Epithelial cell of esophagus (primary cell): ENCODE measurements at regions not wholly inside any gene's neighbourhood (a gene's known extent, or its start where the extent isn't known, plus 50 kb on each side); places are given as distances from the start of the nearest gene placed in this dataset.
"Not testable (repeated sequence)": the region's sequence is repeated elsewhere in the genome, so short reads cannot be mapped to it uniquely, and the experiment has no call there.

Experiments
- DNase-seq: peaks from one replicate; pipeline ENCODE4 v3.0.0; 2010; ENCODE audit warnings: low read depth
- H3K4me3 ChIP-seq: 2 replicates; pipeline ENCODE4 v1.5.1; 2011; ENCODE audit warnings: mild to moderate bottlenecking, low read length, control low read depth
- TF ChIP-seq, protein P1 (sequence below): IDR thresholded peaks from 2 replicates; pipeline ENCODE4 v1.5.1; 2011; ENCODE audit warnings: low read depth, mild to moderate bottlenecking, low read length, control low read depth, inconsistent platforms; ENCODE audit not compliant: insufficient read depth; ENCODE audit errors: missing control alignments

DNA sequence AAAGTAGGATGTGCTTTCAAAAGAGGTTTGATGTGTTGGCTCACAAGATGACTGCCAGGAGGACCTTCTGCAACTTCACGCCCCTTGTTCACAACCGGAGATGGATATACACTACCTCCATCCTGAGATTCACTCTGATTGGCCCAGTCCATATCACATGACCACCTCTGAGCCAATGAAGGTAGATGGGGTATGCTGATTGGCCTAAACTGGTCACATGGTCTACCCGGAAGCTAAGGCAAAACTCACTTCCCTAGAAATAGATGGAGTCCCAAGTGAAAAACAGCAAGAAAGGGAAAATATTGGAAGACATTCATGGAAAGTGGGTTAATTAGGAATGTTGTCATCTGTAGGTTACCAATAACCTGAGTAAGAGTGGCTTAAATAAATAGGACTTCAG is 119.7 kb upstream of the MRI1 start:
- no peak overlapping the region for H3K4me3 ChIP-seq
- no peak for DNase-seq
- TF ChIP-seq, protein P1, sequence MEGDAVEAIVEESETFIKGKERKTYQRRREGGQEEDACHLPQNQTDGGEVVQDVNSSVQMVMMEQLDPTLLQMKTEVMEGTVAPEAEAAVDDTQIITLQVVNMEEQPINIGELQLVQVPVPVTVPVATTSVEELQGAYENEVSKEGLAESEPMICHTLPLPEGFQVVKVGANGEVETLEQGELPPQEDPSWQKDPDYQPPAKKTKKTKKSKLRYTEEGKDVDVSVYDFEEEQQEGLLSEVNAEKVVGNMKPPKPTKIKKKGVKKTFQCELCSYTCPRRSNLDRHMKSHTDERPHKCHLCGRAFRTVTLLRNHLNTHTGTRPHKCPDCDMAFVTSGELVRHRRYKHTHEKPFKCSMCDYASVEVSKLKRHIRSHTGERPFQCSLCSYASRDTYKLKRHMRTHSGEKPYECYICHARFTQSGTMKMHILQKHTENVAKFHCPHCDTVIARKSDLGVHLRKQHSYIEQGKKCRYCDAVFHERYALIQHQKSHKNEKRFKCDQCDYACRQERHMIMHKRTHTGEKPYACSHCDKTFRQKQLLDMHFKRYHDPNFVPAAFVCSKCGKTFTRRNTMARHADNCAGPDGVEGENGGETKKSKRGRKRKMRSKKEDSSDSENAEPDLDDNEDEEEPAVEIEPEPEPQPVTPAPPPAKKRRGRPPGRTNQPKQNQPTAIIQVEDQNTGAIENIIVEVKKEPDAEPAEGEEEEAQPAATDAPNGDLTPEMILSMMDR, result no peak

DNA sequence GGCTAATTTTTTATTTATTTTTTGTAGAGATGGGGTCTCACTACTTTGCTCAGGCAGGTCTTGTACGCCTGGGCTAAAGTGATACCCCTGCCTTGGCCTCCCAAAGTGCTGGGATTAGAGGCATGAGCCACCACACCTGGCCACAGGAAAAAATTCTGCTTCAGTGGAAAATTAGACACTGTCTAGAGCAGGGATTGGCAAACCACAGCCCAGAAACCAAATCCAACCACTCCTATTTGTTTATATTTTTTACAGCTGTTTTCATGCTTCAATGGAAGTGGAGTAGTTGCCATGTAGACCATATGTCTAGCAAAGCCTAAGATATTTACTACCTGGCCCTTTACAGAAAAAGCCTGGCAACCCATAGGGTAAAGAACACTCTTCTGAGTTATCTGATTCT is 123.7 kb upstream of the MRI1 start:
- TF ChIP-seq, protein P1, result no peak
- no peak overlapping the region for H3K4me3 ChIP-seq
- no peak for DNase-seq

DNA sequence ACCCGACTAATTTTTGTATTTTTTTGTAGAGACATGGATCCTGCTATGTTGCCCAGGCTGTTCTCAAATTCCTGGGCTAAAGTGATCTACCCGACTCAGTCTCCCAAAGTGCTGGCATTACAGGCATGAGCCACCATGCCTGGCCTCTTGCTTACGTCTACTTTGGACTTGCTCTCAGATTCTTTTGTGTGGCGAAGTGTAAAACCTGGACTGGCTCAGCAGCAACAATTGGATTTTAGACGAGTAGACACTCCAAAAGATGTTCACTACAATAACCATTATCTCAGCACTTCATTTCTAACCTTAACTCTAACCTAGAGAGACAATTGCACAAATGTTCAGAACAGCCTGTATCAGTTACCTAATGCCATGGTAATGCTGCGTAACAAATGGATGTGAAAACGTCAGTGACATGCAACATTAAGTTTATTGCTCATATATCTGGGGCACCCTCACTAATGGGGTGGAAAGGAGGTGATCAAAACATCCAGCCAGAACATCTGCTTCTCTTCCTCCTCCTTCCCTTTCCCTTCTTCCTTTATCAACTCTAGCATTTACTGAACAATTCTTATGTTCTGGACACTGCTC is 124.9 kb upstream of the MRI1 start:
- TF ChIP-seq, protein P1, result no peak
- DNase-seq, result no peak
- H3K4me3 ChIP-seq, result no peak overlapping the region

DNA sequence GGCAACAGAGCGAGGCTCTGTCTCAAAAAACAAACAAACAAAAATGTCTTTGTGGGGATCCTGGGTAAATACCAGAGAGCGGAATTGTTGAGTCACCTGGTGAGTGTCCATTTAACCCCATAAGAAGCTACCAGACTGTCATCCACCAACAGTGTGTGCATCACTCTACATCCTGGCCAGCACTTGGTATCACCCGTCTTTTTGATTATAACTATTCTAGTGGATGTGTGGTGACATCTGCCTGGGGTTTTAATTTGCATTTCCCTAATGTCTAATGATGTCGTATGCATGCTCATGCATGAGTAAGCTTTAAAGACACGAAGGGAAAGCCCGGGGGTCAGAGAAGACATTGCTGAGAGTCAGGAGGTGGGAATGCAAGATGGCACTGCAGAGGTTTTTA is 126.7 kb upstream of the MRI1 start:
- H3K4me3 ChIP-seq, result no peak overlapping the region
- peak; percentile 12 for DNase-seq
- TF ChIP-seq, protein P1, result no peak

DNA sequence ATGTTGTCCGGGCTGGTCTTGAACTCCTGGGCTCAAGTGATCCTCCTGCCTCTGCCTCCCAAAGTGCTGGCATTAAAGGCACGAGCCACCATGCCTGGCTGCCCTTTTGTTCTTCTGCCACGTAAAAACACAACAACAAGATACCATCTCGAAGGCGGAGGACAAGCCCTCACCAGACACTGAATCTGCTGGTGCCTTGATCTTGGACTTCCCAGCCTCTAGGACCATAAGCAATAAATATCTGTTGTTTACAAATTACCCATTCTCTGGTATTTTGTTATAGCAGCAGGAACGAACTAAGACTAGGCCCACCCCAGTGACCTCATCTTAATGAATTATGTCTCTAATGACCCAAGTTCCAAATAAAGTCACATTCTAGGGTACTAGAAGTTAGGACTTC is 128.4 kb upstream of the CACNA1A start:
- DNase-seq, result no peak
- no peak overlapping the region for H3K4me3 ChIP-seq

DNA sequence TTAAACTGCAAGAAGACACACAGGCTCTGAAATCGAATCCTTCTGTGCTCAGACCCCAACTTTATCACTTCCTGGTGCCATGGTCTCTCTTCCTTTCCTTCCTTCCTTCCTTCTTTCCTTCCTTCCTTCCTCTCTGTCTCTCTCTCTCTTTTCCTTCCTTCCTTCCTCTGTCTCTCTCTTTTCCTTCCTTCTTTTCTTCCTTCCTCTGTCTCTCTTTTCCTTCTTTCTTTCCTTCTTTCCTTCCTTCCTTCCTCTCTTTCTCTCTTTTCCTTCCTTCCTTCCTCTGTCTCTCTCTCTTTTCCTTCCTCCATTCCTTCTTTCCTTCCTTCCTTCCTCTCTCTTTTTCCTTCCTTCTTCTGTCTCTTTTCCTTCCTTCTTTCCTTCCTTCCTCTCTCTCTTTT is 127.2 kb upstream of the CACNA1A start:
- H3K4me3 ChIP-seq, result no peak overlapping the region
- DNase-seq, result no peak
- TF ChIP-seq, protein P1, result no peak

More for the DNA sequence above, 128.4 kb upstream of the CACNA1A start:
- TF ChIP-seq, protein P1, result no peak

DNA sequence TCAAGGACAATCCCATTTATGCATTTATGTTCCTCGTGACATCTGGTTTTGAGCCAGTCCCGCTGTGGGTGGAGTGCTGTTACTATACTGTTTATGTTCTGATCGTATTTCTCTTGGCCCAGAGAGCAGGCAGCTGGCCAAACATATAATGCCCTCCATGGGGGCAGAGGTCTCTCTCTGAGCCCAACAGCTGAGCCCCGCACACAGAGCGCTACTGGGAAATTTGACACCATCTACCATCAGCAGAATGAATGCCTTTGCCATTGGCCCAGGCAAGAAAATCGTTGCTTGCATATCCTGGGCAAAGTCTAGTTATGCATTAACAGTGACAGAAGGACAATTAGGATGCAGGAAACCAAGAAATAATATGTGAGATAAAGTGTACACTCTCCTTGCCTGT is 126.8 kb upstream of the CACNA1A start:
- TF ChIP-seq, protein P1, result no peak
- no peak overlapping the region for H3K4me3 ChIP-seq
- no peak for DNase-seq

DNA sequence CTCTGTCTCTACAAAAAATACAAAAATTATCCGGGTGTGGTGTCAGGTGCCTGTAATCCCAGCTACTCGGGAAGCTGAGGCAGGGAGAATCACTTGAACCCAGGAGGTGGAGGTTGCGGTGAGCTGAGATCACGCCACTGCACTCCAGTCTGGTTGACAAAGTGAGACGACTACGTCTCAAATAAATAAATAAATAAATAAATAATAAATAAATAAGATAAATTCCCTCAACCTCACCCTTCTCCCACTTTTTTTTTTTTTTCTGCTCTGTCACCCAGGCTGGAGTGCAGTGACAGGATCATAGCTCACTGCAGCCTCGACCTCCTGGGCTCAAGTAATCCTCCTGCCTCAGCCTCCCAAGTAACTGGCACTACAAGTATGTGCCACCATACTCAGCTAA is 125.9 kb upstream of the CACNA1A start:
- DNase-seq, H3K4me3 ChIP-seq: not testable (repeated sequence)
